ENCODE measurements at regions not wholly inside any gene's neighbourhood (a gene's known extent, or its start where the extent isn't known, plus 50 kb on each side); places are given as distances from the start of the nearest gene placed in this dataset.

GRCh38 chr5:125258615-125259014 lies 512.2 kb upstream of the ZNF608 start:
- TF ChIP-seq CTCF (IDR thresholded peaks at IDR 0.05), result no peak
- no peak for TF ChIP-seq POLR2AphosphoS5 (IDR thresholded peaks at IDR 0.05)

Measured in sigmoid colon (tissue), 4 donors.